ENCODE measurements at regions not wholly inside any gene's neighbourhood (a gene's known extent, or its start where the extent isn't known, plus 50 kb on each side); places are given as distances from the start of the nearest gene placed in this dataset.
"Not testable (repeated sequence)": the region's sequence is repeated elsewhere in the genome, so short reads cannot be mapped to it uniquely, and the experiment has no call there.

GRCh38 chr2:37733955-37734354 lies 62.5 kb upstream of the CDC42EP3 start:
- TF ChIP-seq CTCF (IDR thresholded peaks at IDR 0.05 in 8 of 11, conservative IDR thresholded peaks at IDR 0.05 in 3 of 11); POLR2A (IDR thresholded peaks at IDR 0.05); POLR2AphosphoS5 (IDR thresholded peaks at IDR 0.05): not testable (repeated sequence)
